HG03095 (cell line): ENCODE measurements at regions not wholly inside any gene's neighbourhood (a gene's known extent, or its start where the extent isn't known, plus 50 kb on each side); places are given as distances from the start of the nearest gene placed in this dataset.
A peak's percentile ranks its signal among the peaks of the same experiment; 100 is the strongest.

Experiments used
- ATAC-seq: cut with Tn5 transposase; IDR thresholded peaks from one replicate; pipeline ENCODE4 v1.9.1; 2021; ENCODE audit warnings: moderate library complexity; ENCODE audit not compliant: unreplicated experiment

GRCh38 chr6:139591075-139591865 lies 216.8 kb upstream of the CITED2 start:
- ATAC-seq, result no peak

DNA sequence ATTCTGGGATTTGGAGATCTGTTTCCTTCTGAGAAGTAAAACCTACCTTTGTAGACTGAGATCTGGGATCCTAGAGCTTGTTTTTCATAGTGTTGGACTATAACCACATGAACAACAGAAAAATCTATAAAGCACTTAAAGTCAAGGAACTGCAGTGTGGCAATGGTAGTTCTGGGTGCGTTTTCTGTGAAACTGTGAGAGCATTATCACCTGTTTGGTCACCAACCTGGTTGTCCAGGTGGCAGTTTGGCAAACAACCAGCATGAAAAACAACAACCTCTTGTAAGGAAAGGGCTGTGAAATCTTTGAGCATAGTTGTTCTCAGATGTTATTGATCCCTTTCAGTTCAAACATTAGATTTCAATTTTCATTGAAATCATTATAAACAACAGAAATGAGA lies 215.8 kb upstream of the CITED2 start:
- no peak for ATAC-seq

- ATAC-seq, result no peak
Measured at GRCh38 chr6:139588734-139589593, 214.5 kb upstream of the CITED2 start.

DNA sequence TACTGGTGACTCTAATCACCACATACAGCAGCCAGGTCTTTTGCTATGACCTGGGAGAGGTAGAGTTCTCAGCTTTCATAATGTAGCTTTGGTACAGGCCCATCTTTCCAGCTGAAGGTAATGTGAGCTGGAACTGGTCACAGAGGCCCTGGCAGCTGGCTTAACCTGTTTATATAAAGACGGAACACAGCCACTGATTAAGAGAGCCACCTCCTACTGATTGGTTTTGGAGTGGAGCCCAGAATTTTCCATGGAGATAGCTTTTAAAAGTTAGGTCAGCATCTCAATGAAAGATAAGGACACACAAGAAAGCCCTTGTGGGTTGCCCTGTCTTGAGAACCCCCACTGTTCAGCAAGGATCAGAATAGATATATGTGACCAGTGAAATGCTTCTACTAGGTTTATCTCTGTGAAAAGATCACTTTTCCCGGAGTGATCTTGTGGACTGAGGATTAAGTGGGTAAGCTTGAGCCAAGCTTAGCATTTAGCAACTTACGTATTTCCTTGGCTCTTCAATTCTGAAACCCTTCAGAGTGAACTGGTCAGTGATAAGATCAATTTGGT lies 213.7 kb upstream of the CITED2 start:
- ATAC-seq, result no peak

GRCh38 chr6:139587469-139587868 lies 213.0 kb upstream of the CITED2 start:
- no peak for ATAC-seq

DNA sequence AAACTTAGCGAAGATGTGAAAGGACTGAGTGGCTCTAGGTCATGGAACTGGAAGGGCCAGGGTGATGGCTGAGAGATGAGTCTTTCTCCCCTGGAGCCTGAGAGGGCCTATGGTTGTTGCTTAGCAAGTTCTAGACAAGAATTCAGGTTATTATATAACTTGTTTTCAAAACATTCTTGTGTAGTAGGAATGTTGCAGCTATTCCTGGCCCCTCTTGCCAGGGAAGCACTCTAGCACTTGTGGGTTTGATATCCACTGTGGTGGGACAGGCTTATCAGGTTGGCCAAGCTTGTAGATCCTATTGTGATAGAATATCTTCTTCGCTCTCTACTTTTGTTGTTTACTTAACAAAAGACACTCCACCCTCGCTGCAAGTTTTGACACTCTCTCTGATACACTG lies 211.8 kb upstream of the CITED2 start:
- no peak for ATAC-seq

DNA sequence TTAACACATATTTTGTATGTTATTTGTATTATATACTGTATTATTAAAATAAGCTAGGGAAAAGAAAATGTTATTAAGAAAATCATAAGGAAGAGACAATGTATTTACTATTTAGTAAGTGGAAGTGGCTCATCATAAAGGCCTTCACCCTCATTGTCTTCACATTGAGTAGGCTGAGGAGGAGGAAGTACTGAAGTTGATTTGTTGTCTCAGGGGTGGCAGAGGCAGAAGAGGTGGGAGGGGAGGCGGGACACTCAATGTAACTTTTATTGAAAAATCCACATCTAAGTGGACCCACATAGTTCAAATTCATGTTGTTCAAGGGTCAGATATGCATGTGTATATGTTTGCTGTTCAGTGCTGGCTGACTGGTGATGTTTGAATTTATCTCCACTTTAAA lies 210.2 kb upstream of the CITED2 start:
- no peak for ATAC-seq

DNA sequence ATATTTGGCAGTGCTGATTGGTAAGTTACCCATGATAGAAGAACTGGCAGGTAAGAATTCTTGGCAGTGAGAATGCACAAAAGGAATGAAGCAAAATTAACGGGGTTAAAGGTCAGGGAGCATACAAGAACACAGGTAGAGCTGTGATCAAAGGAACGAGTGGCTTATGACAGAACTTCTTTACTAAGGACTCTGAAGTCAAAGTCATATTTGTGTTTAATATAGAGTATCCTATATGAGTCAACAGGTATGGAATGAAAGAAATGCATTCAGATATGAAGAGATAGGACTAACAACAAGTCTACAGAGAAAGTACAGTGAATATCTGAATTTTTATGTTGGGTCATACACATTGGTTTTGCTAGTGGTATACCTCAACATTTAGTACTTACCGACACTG lies 209.0 kb upstream of the CITED2 start:
- no peak for ATAC-seq

DNA sequence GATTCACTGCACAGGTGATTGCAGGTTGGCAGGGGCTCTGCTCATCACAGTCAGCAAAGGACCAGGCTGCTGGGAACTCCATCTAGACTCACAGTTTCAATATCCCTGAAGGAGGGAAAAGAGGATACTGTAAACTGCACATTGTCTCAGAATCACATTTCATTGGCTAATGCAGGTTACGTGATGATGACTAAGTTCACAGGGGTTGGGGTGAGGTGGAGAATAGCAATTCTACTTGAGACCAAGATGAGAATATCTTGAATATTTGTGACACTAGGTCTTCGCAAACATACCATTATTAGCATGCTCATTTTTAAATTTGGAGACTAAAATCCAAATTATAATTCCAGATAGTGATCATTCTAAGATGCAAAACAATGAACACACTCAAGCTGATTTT lies 208.5 kb upstream of the CITED2 start:
- ATAC-seq, result no peak

GRCh38 chr6:139581485-139581865 lies 207.0 kb upstream of the CITED2 start:
- no peak for ATAC-seq

GRCh38 chr6:139580592-139581484 lies 206.4 kb upstream of the CITED2 start:
- peak; percentile 84 for ATAC-seq

GRCh38 chr6:139577763-139578604 lies 203.5 kb upstream of the CITED2 start:
- no peak for ATAC-seq

DNA sequence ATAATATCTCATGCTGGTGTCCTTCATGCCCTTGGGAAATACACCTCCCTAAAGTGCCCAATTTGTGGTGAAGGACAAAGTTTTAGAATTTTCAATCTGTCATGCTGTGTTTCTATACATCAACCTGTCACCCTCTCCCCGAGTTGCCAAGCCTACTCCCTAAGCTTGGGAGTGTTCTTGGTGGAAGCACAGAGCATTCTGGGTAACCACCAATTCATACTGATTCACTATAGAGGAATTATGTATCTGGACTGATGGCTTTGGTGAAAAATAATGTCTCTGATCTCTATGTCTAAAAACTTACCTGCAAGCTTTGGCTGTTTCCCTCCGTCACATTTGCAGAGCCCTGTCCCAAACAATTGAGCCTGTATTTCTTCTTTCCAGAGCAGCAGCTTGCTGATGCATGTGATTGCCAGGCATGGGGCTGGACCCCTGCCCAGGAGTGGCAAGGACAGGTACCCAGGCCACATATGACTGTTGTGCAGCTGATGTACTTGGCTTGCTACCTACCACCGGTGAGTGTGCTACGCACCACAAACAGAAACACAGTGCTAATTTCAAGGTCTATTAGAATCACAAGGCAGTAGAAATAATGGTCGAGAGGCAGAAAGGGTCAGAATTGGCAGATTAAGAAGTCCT lies 202.8 kb upstream of the CITED2 start:
- no peak for ATAC-seq

DNA sequence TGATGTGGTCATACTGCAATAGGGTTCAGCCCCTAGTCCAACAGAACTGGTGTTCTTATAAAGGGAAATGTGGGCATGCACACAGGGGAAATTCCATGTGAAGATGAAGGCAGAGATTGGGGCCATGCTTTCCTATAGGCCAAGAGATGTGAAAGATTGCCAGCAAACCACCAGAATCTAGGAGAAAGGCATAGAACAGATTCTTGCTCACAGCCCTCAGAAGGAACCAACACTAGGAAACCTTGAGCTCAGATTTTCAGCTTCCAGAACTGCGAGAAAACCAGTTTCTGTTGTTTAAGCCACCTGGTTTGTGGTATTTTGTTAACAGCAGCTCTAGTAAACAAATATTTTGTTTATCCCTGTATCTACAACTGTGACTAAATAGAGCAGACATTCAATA lies 197.6 kb upstream of the CITED2 start:
- no peak for ATAC-seq

DNA sequence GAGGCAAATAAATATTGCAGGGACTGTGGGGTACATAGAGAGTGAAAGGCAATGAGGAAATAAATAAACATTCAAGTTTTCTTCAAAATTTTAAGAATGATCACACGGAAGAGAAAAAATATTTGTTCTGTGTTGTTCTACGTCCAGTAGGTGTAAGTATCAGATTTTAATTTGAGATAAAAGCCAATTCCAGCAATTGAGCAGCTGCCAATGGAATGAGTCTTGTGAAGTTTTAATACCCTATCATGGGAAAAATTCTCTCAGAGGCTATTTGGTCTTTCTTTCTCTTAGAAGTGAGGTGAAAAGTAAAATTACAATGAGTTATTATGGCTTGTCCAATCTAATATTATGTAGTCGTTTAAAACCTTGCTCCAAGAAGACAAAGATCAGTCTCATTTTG lies 195.7 kb upstream of the CITED2 start:
- ATAC-seq, result no peak

DNA sequence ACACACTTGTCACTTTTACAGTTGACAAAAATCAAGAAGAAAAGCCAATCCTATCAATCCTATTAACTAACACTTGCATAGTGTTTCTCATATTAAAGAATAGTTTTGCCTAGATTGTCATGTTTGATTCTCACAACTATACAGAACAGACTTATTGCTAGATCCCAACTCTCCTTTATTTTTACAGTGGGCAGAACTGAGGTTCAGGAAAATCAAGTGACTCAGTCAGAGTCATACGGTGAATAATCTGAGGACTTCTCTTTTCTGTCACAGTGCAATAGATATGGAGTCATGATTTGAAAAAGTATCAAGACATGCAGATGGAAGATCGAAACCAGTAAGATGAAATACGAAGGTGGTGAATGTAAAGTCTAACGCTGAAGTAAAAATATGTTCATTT lies 195.1 kb upstream of the CITED2 start:
- ATAC-seq, result no peak

- ATAC-seq, result no peak
Measured at GRCh38 chr6:139568956-139569538, 194.6 kb upstream of the CITED2 start.

DNA sequence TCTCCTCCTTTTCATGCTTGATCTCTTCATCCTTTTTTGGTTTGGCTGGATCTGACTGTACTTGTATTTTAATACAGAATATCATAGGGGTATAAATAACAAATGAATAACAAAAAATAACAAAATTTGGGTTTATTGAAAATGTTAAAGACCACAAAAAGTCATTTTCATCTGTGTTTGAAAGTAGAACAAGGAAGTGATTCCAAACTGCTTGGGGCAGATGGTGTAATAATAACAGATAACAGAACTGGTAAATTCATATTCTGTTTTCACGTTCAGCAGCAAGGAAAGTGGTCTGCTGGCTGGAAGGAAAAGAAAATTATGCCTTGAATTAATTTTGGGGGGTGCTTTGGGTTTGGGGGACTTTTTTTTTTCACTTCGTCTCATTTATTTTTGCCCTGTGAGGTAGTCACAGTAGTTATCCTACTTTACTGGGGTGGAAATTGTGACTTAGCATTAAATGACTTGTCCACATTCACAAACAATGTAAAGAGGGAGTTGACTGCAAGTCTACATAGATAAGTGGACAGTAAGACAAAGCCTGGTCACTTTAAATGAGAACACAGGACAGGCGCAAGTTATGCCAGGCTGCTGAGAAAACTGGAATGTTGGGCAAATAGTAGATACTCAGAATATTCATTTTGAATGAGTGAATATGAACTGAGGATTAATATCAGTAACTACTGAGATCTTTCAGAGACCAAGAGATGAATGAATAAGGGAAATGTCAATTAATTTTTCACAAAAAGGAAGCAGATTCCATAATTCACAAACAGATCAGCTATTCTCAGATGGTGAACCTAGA lies 193.9 kb upstream of the CITED2 start:
- ATAC-seq, result no peak
